DMS 273 (cell line): ENCODE measurements at regions not wholly inside any gene's neighbourhood (a gene's known extent, or its start where the extent isn't known, plus 50 kb on each side); places are given as distances from the start of the nearest gene placed in this dataset.
A peak's percentile ranks its signal among the peaks of the same experiment; 100 is the strongest.
"Not testable (repeated sequence)": the region's sequence is repeated elsewhere in the genome, so short reads cannot be mapped to it uniquely, and the experiment has no call there.

Source experiments
- DNase-seq: peaks from one replicate; lab custom pipeline; 2025; ENCODE audit not compliant: unreplicated experiment; lab: John Stamatoyannopoulos, UW

DNA sequence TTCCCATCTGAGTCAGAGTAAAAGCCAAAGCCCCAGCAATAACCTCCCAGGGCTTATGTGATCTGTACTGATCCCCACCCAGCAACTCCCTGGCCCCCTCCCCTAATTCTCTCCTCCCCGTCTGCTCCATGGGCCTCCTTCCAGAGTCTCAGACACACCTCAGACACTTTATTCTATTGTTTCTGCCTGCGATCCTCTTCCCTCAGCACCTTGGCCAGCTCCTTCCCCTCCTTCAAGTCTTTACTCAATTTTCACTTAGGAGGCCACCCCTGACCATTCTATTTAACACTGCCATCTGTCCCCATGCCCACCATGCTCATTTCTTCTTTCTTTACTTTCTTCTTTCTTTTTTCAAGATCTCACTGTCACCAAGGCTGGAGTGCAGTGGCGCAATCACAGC is 81.0 kb upstream of the COBL start:
- DNase-seq, result not testable (repeated sequence)

DNA sequence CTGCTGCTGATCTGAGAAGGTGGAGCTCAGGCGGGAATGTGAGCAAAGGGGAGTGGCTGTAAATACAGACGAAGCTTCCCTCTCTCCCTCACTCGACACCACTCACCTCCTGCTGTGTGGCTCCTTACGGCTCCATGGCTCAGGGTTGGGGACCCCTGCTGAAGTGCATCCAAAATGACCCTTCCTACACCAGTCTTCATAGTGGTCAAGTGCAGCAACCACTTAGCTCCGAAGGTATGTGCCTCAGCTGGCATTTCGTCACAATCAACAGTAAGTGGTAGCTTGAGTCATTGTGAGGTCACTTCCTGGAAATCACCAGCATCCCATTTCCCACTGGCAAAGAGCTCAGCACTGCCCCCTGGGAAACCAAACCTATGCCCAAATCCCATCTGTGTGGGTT is 76.4 kb upstream of the COBL start:
- not testable (repeated sequence) for DNase-seq

- not testable (repeated sequence) for DNase-seq
Observed at GRCh38 chr7:51389952-51390351, 73.3 kb upstream of the COBL start.

GRCh38 chr7:51389216-51389812 is 72.7 kb upstream of the COBL start:
- DNase-seq, result peak; percentile 17

GRCh38 chr7:51388241-51388640 is 71.6 kb upstream of the COBL start:
- not testable (repeated sequence) for DNase-seq

GRCh38 chr7:51386806-51387568 is 70.4 kb upstream of the COBL start:
- not testable (repeated sequence) for DNase-seq

GRCh38 chr7:51386184-51386583 is 69.6 kb upstream of the COBL start:
- not testable (repeated sequence) for DNase-seq

GRCh38 chr7:51382243-51382642 is 65.6 kb upstream of the COBL start:
- DNase-seq, result not testable (repeated sequence)

- no peak for DNase-seq
Observed at GRCh38 chr7:51376420-51377092, 59.9 kb upstream of the COBL start.

DNA sequence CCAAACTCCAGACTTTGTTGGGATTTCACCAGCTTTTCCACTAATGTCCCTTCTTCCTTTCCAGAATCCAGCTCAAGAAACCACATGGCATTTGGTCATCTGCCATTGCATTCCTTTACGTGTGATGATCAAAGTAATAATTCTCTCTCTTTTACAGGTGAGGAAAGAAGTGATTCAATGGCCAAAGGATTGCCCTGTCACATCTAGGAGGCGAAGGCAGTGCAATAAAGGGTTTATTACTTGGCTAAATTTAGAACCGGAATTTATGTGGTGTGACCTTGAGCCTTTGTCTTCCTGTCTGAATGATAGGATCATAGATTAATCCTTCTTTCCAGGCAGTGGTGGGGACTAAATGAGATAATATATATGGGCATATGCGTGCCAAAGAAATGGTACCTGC is 58.3 kb upstream of the COBL start:
- no peak for DNase-seq

DNA sequence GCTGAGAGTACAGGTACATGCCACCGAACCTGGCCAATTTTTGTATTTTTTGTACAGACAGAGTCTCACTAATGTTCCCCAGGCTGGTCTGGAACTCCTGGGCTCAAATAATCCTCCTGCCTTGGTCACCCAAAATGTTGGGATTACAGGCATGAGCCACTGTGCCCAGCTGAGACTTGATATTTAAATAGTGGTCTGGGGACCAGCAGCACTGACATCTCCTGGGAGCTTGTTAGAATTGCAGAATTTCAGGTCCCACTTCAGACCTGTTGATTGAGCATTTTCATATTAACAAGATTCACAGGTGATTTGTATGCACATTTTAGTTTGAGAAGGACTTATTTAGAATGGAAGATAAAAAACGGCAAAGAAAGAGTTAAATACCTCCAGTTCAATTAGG is 57.0 kb upstream of the COBL start:
- DNase-seq, result peak; percentile 27

DNA sequence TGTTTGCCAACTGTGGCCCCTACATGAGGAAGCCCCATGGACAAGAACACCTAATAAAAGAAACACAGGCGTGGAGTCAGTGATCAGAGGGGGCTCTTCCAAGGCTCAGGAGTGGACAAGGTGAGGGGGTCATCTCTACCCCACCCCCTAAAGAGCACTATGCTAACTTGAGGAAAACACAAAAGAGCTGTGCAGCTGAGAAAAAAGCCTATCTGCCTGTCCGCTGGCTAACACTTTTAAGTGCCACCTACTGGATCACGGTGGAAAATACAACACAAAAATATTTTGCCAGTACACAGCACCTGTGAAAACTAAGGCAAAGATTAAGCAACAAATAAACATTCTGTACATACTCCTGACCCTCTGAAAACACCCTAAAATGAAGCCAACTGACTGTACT is 53.1 kb upstream of the COBL start:
- peak; percentile 66 for DNase-seq

- DNase-seq, result not testable (repeated sequence)
Observed at GRCh38 chr7:51369228-51369627, 52.6 kb upstream of the COBL start.

DNA sequence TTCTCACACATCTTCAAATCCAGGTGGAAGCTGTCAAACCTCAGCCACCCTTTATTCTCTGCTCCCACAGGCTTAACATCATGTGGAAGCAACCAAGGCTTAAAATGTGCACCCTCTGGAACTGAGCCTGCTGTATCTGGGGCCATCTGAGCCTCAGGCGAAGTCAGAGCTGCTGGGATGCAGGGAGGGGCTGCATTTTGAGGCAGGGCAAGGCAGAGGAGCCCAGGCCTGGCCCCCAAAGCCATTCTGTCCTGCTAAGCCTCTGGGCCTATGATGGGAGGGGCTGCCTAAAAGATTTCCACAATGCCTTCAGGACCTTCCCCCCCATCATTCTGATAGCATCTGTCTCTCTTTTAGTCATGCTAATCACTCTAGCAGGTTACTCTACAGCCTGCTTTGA is 51.7 kb upstream of the COBL start:
- no peak for DNase-seq

DNA sequence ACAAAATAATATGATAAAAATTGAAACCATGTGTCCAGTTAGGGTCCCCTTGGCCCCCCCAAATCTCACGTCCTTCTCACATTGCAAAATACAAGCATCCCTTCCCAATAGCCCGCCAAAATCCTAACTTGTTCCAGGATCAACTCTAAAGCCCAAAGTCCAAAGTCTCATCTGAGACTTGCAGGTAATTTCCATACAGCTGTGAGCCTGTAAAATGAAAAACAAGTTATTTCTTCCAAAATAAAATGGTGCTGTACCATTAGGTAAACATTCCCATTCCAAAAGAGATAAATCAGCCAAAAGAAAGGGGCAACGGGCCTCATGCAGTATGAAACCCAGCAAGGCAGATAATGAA is 51.0 kb upstream of the COBL start:
- DNase-seq, result no peak

GRCh38 chr7:51366930-51367613 is 50.5 kb upstream of the COBL start:
- DNase-seq, result peak; percentile 88
